Subcutaneous abdominal adipose tissue (tissue), 5 donors: ENCODE measurements at regions not wholly inside any gene's neighbourhood (a gene's known extent, or its start where the extent isn't known, plus 50 kb on each side); places are given as distances from the start of the nearest gene placed in this dataset.

Experiments used
- H3K27ac ChIP-seq: one replicate; pipeline ENCODE4 v1.7.0; 2013; ENCODE audit warnings: low read depth, mild to moderate bottlenecking, inconsistent platforms, low read length, moderate library complexity
- H3K27me3 ChIP-seq, 5 donors: one replicate each; pipeline ENCODE4 v1.7.0; 2013; ENCODE audit warnings: low read length in 5 of 5, inconsistent platforms in 1 of 5; ENCODE audit not compliant: control insufficient read depth in 5 of 5, insufficient read depth in 4 of 5
- H3K36me3 ChIP-seq, 5 donors: one replicate each; pipeline ENCODE4 v1.7.0; 2013; ENCODE audit warnings: low read length in 5 of 5; ENCODE audit not compliant: control insufficient read depth in 5 of 5, insufficient read depth in 5 of 5
- H3K4me1 ChIP-seq, 5 donors: one replicate each; pipeline ENCODE4 v1.7.0; 2013; ENCODE audit warnings: low read length in 5 of 5, mild to moderate bottlenecking in 3 of 5, moderate library complexity in 1 of 5; ENCODE audit not compliant: control insufficient read depth in 5 of 5, insufficient read depth in 5 of 5
- H3K4me3 ChIP-seq, 5 donors: one replicate each; pipeline ENCODE4 v1.7.0; 2013; ENCODE audit warnings: low read length in 5 of 5, low read depth in 1 of 5
- H3K9ac ChIP-seq, 5 donors: one replicate each; pipeline ENCODE4 v1.7.0; 2013; ENCODE audit warnings: low read length in 5 of 5, mild to moderate bottlenecking in 4 of 5, moderate library complexity in 3 of 5
- H3K9me3 ChIP-seq, 5 donors: one replicate each; pipeline ENCODE4 v1.7.0; 2013; ENCODE audit warnings: low read length in 5 of 5; ENCODE audit not compliant: control insufficient read depth in 5 of 5
- donor health status: healthy.
- donor health status: healthy.
- donor health status: healthy.
- donor health status: healthy.
- donor health status: healthy.

DNA sequence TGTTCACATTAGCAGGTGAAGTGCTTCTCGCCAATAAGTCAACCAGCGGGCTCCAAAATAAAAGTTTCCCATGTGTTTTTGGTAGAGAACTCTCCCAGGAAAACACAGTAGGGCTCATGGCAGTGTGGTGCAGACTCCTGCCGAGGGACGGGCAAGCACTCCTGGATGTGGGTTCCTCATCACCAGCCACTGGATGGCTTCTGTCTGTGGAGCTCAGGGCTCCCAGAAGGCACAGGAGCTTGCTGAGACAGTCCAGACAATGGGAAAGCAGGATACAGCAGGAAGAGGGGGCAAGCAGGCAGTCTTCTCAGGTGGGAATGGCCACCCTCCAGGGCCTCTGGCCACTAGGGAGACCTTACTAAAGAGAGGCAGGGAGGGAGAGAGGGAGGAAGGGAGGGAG lies 142.4 kb downstream of the HSD17B3 start:
- Histone ChIP-seq H3K9me3 (peaks cover 2 to 14% (median 7%) of the 10 kb centered on the region in 5 donors), H3K27ac (no peak overlapping the region), H3K4me3 (no peak overlapping the region), H3K36me3 (no peaks in the 10 kb centered on the region), H3K4me1 (peaks cover 0 to 28% (median 13%) of the 10 kb centered on the region in 5 donors), H3K27me3 (peaks cover 0 to 2% (median 0%) of the 10 kb centered on the region in 5 donors), H3K9ac (no peak overlapping the region)

DNA sequence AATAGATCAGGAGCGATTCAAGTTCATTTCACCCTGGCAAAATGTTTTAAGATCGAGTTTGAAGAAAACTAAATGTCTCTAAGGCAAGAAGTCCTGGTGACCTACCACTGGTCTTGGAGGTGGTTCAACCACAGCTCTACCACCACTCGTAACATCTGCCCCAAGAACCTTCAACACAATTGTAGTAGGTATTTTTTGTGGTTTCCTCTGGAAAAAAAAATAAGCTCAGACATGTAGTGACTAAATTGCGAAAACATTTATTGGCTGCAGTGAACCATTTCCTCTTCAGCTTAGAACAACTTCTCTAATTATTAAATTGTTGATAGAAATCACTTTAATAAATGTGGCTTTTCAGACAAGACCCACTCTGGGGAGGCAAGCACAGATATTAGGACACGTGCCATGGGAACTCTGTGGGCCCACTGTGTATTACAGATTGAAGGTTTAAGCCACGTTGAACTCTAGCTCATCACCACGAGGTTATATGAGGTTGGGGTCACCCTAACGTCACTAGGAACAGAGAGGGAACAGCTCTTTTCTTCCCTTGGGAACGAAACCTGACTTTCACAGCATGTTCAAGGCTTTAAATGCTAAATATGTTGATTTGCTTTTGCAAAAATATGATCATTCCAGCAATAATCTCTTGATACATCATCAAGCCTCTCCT lies 142.9 kb downstream of the HSD17B3 start:
- H3K9ac ChIP-seq = no peak overlapping the region
- H3K27me3 ChIP-seq = peaks cover 0 to 2% (median 0%) of the 10 kb centered on the region in 5 donors
- peaks cover 2 to 14% (median 7%) of the 10 kb centered on the region in 5 donors for H3K9me3 ChIP-seq
- no peak overlapping the region for H3K27ac ChIP-seq
- H3K4me1 ChIP-seq = peaks cover 0 to 28% (median 13%) of the 10 kb centered on the region in 5 donors
- no peaks in the 10 kb centered on the region for H3K36me3 ChIP-seq
- no peak overlapping the region for H3K4me3 ChIP-seq

GRCh38 chr9:96158147-96158546 lies 143.8 kb downstream of the HSD17B3 start:
- H3K27ac ChIP-seq = no peak overlapping the region
- peaks cover 0 to 2% (median 0%) of the 10 kb centered on the region in 5 donors for H3K27me3 ChIP-seq
- H3K36me3 ChIP-seq = no peaks in the 10 kb centered on the region
- peaks cover 0 to 26% (median 9%) of the 10 kb centered on the region in 5 donors for H3K4me1 ChIP-seq
- no peak overlapping the region for H3K4me3 ChIP-seq
- no peak overlapping the region for H3K9ac ChIP-seq
- H3K9me3 ChIP-seq = peaks cover 2 to 14% (median 7%) of the 10 kb centered on the region in 5 donors

- peaks cover 2 to 14% (median 7%) of the 10 kb centered on the region in 5 donors for H3K9me3 ChIP-seq
- no peak overlapping the region for H3K27ac ChIP-seq
- H3K4me1 ChIP-seq = peaks cover 0 to 26% (median 9%) of the 10 kb centered on the region in 5 donors
Observed at GRCh38 chr9:96157675-96158074, 144.3 kb downstream of the HSD17B3 start.

GRCh38 chr9:96156171-96156974 lies 145.6 kb downstream of the HSD17B3 start:
- Histone ChIP-seq H3K27ac (no peak overlapping the region), H3K27me3 (peaks cover 0 to 3% (median 0%) of the 10 kb centered on the region in 5 donors), H3K9ac (no peak overlapping the region), H3K4me1 (peaks cover 0 to 26% (median 9%) of the 10 kb centered on the region in 5 donors), H3K9me3 (peaks cover 2 to 12% (median 7%) of the 10 kb centered on the region in 5 donors), H3K36me3 (no peaks in the 10 kb centered on the region), H3K4me3 (no peak overlapping the region)

More at GRCh38 chr9:96157675-96158074, 144.3 kb downstream of the HSD17B3 start:
- H3K4me3 ChIP-seq = no peak overlapping the region
- peaks cover 0 to 3% (median 0%) of the 10 kb centered on the region in 5 donors for H3K27me3 ChIP-seq
- H3K36me3 ChIP-seq = no peaks in the 10 kb centered on the region
- H3K9ac ChIP-seq = no peak overlapping the region

- peaks cover 0 to 24% (median 17%) of the 10 kb centered on the region in 5 donors for H3K4me1 ChIP-seq
- H3K36me3 ChIP-seq = no peaks in the 10 kb centered on the region
- no peak overlapping the region for H3K4me3 ChIP-seq
- H3K9ac ChIP-seq = no peak overlapping the region
- no peak overlapping the region for H3K27ac ChIP-seq
- H3K27me3 ChIP-seq = peaks cover 0 to 5% (median 0%) of the 10 kb centered on the region in 5 donors
- no peaks in the 10 kb centered on the region for H3K9me3 ChIP-seq
Observed at GRCh38 chr9:96154081-96154480, 147.9 kb downstream of the HSD17B3 start.

DNA sequence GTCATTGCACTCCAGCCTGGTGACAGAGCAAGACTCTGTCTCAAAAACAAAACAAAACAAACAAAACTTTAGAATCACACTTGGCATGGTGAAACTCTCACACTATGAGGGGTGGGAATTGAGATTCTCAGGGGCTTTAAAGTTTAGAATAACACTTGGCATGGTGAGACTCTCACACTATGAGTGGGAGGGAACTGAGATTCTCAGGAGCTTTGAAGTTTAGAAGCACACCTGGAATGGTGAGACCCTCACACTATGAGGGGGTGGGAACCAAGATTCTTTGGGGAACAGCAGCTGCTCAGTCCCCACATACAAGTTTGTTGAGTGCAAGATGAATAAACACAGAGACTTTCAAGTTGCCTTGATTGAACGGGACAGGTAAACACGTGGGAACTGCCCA lies 149.4 kb downstream of the HSD17B3 start:
- no peak overlapping the region for H3K4me3 ChIP-seq
- no peak overlapping the region for H3K27ac ChIP-seq
- H3K9me3 ChIP-seq = no peaks in the 10 kb centered on the region

GRCh38 chr9:96150324-96151227 lies 151.4 kb downstream of the HSD17B3 start:
- Histone ChIP-seq H3K4me1 (peaks cover 0 to 12% (median 7%) of the 10 kb centered on the region in 5 donors), H3K27ac (no peak overlapping the region), H3K36me3 (no peaks in the 10 kb centered on the region)

More for the DNA sequence above, 149.4 kb downstream of the HSD17B3 start:
- peaks cover 0 to 5% (median 0%) of the 10 kb centered on the region in 5 donors for H3K27me3 ChIP-seq
- no peaks in the 10 kb centered on the region for H3K36me3 ChIP-seq
- peaks cover 0 to 22% (median 16%) of the 10 kb centered on the region in 5 donors for H3K4me1 ChIP-seq
- no peak overlapping the region for H3K9ac ChIP-seq

GRCh38 chr9:96149533-96150280 lies 152.3 kb downstream of the HSD17B3 start:
- Histone ChIP-seq H3K9me3 (no peaks in the 10 kb centered on the region), H3K9ac (no peak overlapping the region), H3K27ac (no peak overlapping the region), H3K36me3 (no peaks in the 10 kb centered on the region), H3K4me3 (no peak overlapping the region), H3K4me1 (peaks cover 0 to 12% (median 7%) of the 10 kb centered on the region in 5 donors), H3K27me3 (peaks cover 0 to 5% (median 0%) of the 10 kb centered on the region in 5 donors)

More at GRCh38 chr9:96150324-96151227, 151.4 kb downstream of the HSD17B3 start:
- no peaks in the 10 kb centered on the region for H3K9me3 ChIP-seq
- no peak overlapping the region for H3K9ac ChIP-seq
- H3K4me3 ChIP-seq = no peak overlapping the region
- peaks cover 0 to 5% (median 0%) of the 10 kb centered on the region in 5 donors for H3K27me3 ChIP-seq
